OCI-LY1 (cell line): ENCODE measurements at regions not wholly inside any gene's neighbourhood (a gene's known extent, or its start where the extent isn't known, plus 50 kb on each side); places are given as distances from the start of the nearest gene placed in this dataset.

ENCODE experiments used
- EZH2 ChIP-seq: fragments of 200-600 bp; sonication (generic), shearing (Covaris generic); IDR thresholded peaks from 2 replicates; pipeline ENCODE4 v1.8.0; 2017; ENCODE audit warnings: borderline replicate concordance, mixed run types, mild to moderate bottlenecking, antibody characterized with exemption, low read length, moderate library complexity, mixed read lengths
- TF ChIP-seq, protein P1 (sequence below): fragments of 200-600 bp; sonication (generic), shearing (Covaris generic); IDR thresholded peaks from 2 replicates; pipeline ENCODE4 v1.5.1; 2017; ENCODE audit warnings: mild to moderate bottlenecking, antibody characterized with exemption, low read length, moderate library complexity, mixed read lengths

DNA sequence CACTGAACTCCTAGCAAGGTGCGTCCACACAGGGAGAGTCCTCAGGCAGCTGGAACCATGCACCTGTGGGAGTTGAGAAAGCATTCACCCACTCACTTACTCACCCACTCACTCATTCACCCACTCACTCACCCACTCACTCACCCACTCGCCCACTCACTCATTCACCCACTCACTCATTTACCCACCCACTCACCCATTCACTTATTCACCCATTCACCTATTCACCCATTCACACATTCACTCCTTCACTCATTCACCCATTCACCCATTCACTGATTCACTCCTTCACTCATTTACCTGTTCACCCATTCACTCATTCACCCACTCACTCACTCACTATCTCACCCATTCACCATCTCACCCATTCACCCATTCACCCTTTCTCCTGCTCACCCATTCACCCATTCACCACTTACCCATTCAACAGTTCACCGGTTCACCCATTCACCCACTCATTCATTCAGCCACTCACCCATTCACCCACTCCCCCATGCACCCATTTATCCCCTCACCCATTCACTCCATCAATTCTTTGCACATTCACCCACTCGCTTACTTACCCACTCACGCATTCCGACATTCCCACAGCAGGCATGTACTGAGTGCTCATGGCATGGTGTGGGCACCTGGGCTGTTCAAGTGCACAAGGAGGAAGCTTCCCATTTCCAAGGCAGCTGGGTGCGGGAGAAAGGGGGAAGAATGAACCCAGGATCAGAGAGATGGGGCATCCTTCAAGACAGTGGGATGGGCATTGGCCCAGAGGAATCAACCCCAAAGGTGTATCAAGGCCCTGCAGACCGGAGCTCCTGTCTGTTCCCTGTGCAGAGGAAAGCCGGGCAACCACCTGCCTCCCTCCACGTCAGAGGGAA lies 135.2 kb upstream of the C14orf180 start:
- TF ChIP-seq, protein P1, sequence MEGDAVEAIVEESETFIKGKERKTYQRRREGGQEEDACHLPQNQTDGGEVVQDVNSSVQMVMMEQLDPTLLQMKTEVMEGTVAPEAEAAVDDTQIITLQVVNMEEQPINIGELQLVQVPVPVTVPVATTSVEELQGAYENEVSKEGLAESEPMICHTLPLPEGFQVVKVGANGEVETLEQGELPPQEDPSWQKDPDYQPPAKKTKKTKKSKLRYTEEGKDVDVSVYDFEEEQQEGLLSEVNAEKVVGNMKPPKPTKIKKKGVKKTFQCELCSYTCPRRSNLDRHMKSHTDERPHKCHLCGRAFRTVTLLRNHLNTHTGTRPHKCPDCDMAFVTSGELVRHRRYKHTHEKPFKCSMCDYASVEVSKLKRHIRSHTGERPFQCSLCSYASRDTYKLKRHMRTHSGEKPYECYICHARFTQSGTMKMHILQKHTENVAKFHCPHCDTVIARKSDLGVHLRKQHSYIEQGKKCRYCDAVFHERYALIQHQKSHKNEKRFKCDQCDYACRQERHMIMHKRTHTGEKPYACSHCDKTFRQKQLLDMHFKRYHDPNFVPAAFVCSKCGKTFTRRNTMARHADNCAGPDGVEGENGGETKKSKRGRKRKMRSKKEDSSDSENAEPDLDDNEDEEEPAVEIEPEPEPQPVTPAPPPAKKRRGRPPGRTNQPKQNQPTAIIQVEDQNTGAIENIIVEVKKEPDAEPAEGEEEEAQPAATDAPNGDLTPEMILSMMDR = no peak
- TF ChIP-seq EZH2 = no peak
